ENCODE measurements at regions not wholly inside any gene's neighbourhood (a gene's known extent, or its start where the extent isn't known, plus 50 kb on each side); places are given as distances from the start of the nearest gene placed in this dataset.

DNA sequence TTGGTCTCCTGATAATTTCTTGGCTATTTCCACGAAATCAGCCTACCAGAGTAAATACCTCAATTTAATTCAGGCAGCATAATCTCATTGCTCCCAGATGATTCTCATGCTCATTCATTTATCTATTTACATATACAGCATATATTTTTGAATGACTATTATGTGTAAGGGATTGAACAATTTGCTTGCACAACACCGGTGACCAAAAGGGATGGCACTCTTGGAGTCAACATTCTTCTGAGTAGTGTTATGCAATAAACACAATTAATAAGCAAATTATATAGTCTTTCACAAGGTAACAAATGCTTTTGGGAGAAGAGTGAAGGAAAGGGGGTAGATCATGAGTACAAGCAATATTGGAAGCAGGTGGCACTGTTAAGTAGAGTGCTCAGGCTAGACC lies 1015.3 kb downstream of the ARAP2 start:
- no peak for DNase-seq

GRCh38 chr4:35237924-35238323 lies 1006.4 kb downstream of the ARAP2 start:
- DNase-seq, result no peak

GRCh38 chr4:35238793-35239192 lies 1005.5 kb downstream of the ARAP2 start:
- DNase-seq, result no peak

GRCh38 chr4:35246493-35246892 lies 997.8 kb downstream of the ARAP2 start:
- no peak for DNase-seq

- no peak for DNase-seq
These were observed 997.3 kb downstream of the ARAP2 start for GRCh38 chr4:35247047-35247446.

- DNase-seq, result no peak
These were observed 994.0 kb downstream of the ARAP2 start for GRCh38 chr4:35250331-35250730.

GRCh38 chr4:35250761-35251160 lies 993.6 kb downstream of the ARAP2 start:
- DNase-seq, result no peak

- DNase-seq, result no peak
These were observed 992.2 kb downstream of the ARAP2 start for GRCh38 chr4:35252071-35252470.

- no peak for DNase-seq
These were observed 991.4 kb downstream of the ARAP2 start for GRCh38 chr4:35252866-35253265.

GRCh38 chr4:35253331-35253730 lies 991.0 kb downstream of the ARAP2 start:
- no peak for DNase-seq

- no peak for DNase-seq
These were observed 957.9 kb downstream of the ARAP2 start for GRCh38 chr4:35286434-35286833.

- peak; percentile 63 for DNase-seq
These were observed 943.1 kb downstream of the ARAP2 start for GRCh38 chr4:35300996-35301774.

DNA sequence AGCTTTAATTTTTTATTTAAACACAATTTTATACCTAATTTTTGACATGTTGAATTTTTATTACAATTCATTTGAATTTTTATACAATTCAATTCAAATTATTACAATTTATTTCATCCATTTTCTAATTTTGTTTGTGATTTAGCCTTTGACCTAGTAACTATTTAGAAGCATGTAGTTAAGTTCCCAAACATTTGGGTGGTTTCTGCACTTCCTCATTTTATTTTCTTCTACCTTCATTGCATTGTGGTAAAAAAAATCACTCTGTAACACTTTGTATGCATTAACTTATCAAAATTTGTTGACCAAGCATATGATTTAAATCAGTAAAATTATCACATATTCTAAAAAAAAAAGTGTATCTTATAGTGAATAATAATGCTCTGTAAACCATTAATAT lies 928.9 kb downstream of the ARAP2 start:
- DNase-seq, result no peak

- no peak for DNase-seq
These were observed 918.3 kb downstream of the ARAP2 start for GRCh38 chr4:35325908-35326453.

DNA sequence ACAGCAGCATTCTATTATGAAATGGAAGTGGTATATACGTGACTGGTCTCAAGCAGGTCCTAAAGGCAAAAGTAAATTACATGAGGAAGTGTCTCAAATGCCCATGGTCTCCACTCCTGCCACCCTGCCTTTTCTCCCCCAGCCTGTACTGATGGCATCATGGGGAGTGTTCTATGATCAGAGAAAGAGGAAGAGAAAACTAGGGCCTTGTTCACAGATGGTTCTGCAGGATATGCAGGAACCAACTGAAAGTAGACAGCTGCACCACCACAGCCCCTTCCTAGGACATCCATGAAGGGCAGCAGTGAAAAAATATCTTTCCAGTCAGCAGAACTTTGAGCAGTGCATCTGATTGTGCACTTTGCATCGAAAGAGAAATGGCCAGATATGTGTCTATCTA lies 901.5 kb downstream of the ARAP2 start:
- DNase-seq, result no peak

DNA sequence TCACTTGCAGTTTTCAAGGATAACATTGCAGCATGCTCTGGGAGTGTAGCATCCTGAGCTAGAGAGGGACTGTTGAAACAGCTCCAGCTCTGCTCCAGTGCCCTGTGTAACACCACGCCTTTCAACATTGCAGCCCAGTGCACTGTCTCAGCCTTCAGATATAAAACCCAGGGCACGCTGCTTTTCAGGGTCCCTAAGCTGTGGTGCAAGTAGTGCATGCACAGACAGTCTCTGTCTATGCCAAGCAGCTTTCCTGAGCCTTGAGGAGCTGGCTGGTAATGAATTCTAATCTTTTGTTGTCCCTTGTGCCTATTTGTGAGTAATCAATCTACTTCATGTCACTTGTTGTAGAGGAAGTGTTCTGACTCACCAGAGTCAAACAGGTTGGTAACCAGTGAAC lies 897.0 kb downstream of the ARAP2 start:
- DNase-seq, result no peak

GRCh38 chr4:35358001-35358584 lies 886.2 kb downstream of the ARAP2 start:
- DNase-seq, result no peak

- no peak for DNase-seq
These were observed 879.9 kb downstream of the ARAP2 start for GRCh38 chr4:35364321-35364870.

GRCh38 chr4:35365186-35365585 lies 879.1 kb downstream of the ARAP2 start:
- peak; percentile 5 for DNase-seq

DNA sequence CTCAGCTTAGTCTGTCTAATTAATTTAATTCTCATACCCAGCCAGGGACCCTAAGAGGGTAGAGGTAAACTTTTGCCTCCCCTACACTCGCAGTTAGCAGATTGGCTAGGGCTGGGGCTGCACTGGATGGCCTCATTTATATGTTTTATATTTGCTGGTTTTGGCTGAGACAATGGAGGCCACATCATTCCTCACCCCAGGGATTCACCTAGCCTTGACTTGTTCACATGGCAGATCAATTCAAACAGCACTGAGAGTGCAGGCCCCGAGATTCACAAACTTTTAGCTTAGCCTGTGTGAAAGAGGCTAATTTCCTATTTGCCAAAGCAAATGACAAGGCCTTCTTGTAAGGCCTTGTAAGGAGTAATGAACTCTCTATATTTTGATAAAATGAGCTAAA lies 844.4 kb downstream of the ARAP2 start:
- DNase-seq, result peak; percentile 6

GRCh38 chr4:35423104-35423503 lies 821.2 kb downstream of the ARAP2 start:
- DNase-seq, result no peak

GRCh38 chr4:35447474-35447873 lies 796.8 kb downstream of the ARAP2 start:
- DNase-seq, result no peak

DNA sequence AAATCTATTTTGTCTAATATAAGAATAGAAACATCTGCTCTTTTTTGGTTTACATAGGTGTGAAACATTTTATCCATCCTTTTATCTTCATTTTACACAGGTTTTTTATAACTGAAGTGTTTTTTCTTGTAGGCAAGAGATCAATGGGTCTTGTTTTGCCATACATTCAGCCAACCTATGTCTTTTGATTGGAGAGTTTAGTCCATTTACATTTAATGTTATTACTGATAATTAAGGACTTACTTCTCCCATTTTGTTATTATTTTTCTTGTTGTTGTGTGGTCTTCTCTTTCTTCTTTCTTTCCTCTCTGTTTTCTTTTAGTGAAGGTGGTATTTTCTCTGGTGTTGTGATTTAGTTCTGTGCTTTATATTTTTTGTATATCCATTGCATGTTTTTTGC lies 785.3 kb downstream of the ARAP2 start:
- no peak for DNase-seq

Data from eye (tissue), 1 donor.